GM19324 (cell line): ENCODE measurements at regions not wholly inside any gene's neighbourhood (a gene's known extent, or its start where the extent isn't known, plus 50 kb on each side); places are given as distances from the start of the nearest gene placed in this dataset.
"Not testable (repeated sequence)": the region's sequence is repeated elsewhere in the genome, so short reads cannot be mapped to it uniquely, and the experiment has no call there.

ENCODE experiments used
- ATAC-seq: cut with Tn5 transposase; IDR thresholded peaks from one replicate; pipeline ENCODE4 v1.9.1; 2021; ENCODE audit warnings: mild to moderate bottlenecking, moderate library complexity; ENCODE audit not compliant: unreplicated experiment, low FRiP score

GRCh38 chr7:106566196-106566595 is 94.8 kb downstream of the CCDC71L start:
- ATAC-seq, result no peak

GRCh38 chr7:106565428-106565827 is 95.5 kb downstream of the CCDC71L start:
- ATAC-seq, result no peak

GRCh38 chr7:106563466-106564150 is 97.3 kb downstream of the CCDC71L start:
- ATAC-seq, result no peak

DNA sequence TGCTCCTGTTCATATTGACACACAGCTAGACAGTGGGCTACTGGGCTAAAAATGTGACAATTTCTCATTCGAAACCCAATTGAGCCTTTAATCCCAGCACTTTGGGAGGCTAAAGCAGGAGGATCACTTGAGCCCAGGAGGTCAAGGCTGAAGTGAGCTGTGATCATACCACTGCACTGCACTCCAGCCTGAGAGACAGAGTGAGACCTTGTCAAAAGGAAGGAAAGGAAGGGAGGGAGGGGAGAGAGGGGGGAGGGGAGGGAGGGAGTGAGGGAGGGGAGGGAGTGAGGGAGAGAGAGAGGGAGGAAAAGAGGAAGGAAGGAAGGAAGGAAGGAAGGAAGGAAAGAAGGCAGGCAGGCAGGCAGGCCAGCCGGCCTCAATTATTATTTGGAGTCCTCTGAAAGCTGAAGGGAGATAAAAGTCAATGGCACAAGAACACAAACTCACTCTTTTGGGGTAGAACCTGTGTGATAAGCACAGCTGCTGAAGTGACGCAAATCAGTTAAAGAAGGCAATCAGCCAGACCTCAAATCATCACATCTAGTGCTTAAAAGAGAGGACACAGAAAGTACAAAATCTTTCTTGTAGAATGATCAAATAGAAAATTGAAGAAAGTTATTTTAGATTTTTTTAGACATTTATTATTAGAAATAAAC is 98.1 kb downstream of the CCDC71L start:
- ATAC-seq, result no peak

DNA sequence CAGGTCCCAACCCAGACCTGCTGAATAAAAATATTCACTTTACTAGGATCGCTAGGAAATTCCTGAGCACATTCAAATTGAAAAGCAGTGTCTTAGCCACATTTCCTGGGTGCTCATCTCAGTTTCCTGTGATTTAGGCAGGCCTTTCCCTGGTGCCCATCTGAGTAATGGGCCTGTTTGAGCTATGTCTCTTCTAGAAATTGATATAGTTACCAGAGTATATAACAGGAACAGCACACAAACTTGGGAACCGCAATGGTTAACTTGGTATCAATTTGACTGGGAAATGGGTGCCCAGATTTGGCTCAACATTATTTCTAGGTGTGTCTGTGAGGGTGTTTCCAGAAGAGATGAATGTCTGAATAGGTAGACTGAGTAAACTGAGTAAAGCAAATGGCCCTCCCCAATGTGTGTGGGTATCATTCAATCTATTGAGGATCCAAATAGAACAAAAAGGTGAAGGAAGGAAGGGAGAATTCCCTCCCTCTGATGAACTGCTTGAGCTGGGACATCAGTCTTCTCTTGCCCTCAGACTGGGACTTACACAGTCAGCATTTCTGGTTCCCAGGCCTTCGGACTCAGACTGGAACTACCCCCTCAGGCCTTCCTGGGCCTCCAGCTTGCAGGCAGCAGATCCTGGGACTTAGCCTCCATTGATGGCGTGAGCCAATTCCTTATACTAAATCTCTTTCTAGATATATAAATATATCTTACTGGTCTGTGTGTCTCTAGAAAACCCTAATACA is 99.1 kb downstream of the CCDC71L start:
- ATAC-seq, result no peak

GRCh38 chr7:106561151-106561550 is 99.8 kb downstream of the CCDC71L start:
- no peak for ATAC-seq

GRCh38 chr7:106560482-106560881 is 100.5 kb downstream of the CCDC71L start:
- ATAC-seq, result no peak

GRCh38 chr7:106556244-106556643 is 104.7 kb downstream of the CCDC71L start:
- ATAC-seq, result not testable (repeated sequence)

DNA sequence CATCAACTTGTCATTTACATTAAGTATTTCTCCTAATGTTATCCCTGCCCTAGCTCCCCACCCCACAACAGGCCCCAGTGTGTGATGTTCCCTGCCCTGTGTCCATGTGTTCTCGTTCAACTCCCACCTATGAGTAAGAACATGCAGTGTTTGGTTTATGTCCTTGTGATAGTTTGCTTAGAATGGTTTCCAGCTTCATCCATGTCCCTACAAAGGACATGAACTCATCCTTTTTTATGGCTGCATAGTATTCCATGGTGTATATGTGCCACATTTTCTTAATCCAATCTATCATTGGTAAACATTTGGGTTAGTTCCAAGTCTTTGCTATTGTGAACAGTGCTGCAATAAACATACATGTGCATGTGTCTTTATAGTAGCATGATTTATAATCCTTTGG is 106.3 kb downstream of the CCDC71L start:
- ATAC-seq, result not testable (repeated sequence)

DNA sequence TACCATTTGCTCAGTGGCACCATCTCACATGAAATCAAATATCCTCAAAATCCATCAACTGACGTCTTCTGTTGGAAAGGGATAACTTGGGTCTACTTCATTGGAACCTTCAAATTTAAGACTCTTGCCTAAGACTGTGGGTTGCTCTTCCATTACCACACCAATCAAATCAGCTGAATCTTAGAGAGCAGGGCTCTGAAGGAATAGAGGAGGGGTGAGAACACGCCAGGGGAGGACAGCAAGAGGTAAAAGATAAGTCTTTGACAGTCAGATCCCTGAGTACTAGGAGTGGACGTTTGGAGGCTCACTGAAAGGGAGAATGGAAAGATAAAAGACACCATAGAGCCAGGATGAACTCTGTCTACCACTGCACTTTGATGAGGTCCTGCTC is 107.5 kb downstream of the CCDC71L start:
- no peak for ATAC-seq

- ATAC-seq, result peak; percentile 98
These were observed 108.1 kb downstream of the CCDC71L start for GRCh38 chr7:106552645-106553445.

DNA sequence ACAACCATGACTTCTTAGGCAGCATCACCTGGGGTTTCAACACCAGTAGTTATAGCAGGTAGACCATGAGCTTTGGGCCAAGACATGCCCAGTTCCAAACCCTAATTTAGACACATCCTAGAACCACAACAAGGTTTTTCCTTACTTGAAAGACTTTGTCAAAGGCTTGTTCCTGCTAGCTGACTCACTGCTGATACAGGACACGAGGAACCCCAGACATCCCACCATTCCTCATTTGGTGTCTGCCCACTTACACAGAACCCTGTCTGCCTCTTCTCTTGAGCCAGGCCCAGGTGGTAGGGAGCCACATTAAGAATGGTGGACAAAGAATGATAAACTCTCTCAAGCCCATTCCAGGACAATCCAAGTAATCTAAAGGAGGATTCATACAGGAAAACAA is 109.0 kb downstream of the CCDC71L start:
- no peak for ATAC-seq

GRCh38 chr7:106548491-106548890 is 112.5 kb downstream of the CCDC71L start:
- ATAC-seq, result no peak

- ATAC-seq, result no peak
These were observed 115.7 kb downstream of the CCDC71L start for GRCh38 chr7:106545275-106545674.

DNA sequence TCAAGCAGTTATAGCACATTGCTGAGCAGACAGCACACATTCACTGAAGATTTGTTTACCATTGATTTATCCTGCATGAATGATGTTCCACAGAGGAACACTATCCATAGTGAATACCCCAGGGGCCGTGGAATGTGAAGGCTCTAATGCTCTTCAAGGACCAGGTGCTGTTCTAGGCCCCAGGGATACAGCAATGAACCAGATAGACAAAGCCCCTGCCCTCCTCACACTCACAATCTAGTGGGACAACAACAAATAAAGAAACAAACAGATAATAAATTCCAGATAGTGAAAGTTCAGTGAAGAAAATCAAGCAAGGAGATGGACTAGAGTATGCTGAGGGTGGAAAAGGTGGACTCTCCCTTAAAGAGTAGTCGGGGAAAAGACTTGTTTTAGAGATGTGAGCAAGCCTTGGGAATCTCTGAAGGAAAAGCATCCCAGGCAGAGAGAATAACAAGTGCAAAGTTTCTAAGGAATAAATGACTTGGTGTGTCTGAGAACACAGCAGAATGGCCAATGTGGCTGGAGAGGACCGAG is 117.7 kb downstream of the CCDC71L start:
- no peak for ATAC-seq

GRCh38 chr7:106542550-106543220 is 118.3 kb downstream of the CCDC71L start:
- ATAC-seq, result no peak

DNA sequence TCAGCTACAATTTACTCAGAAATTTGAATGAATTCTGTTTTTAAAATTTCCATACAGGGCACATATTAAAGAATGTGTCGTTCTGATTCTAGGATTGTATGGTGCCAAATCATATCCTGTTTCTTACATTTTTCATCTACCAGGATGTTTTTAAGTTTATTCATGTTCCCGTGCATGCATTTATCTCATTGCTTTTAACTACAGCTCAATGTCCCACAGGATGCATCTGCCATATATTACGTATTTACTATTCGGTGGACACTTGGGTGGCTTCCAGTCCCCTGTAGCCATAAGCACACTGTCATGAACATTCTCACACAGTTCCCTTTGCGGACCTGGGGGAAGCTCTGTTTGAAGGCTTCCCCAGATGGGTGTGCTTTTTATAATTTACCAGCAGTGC is 122.3 kb downstream of the CCDC71L start:
- no peak for ATAC-seq

GRCh38 chr7:106537119-106537518 is 123.8 kb downstream of the CCDC71L start:
- no peak for ATAC-seq

- no peak for ATAC-seq
These were observed 124.9 kb downstream of the CCDC71L start for GRCh38 chr7:106536079-106536478.
